SK-N-SH (cell line): ENCODE measurements at regions not wholly inside any gene's neighbourhood (a gene's known extent, or its start where the extent isn't known, plus 50 kb on each side); places are given as distances from the start of the nearest gene placed in this dataset.

ENCODE experiments used
- CTCF ChIA-PET: fragments of 300-600, 350-600 bp; formaldehyde crosslinking; extraction: SDS; loops from one replicate; lab custom pipeline; 2021; lab: Yijun Ruan, JAX
- POLR2A ChIA-PET: fragments of 350-600 bp; sonication (Branson Sonifier 250); formaldehyde crosslinking; extraction: SDS; loops from one replicate; lab custom pipeline; 2020; ENCODE audit warnings: antibody characterized with exemption, inconsistent platforms; lab: Yijun Ruan, JAX
- DNase-seq: peaks from one replicate; pipeline ENCODE4 v3.0.0; 2012
- H2AFZ ChIP-seq: fragments of 200-600 bp; sonication (generic); 2 replicates; pipeline ENCODE4 v1.8.1; 2016; ENCODE audit warnings: antibody characterized with exemption, mild to moderate bottlenecking, low read depth
- H3F3A ChIP-seq: fragments of 200-600 bp; sonication (generic); replicated peaks from 2 replicates; pipeline ENCODE3; 2016; ENCODE audit warnings: antibody characterized with exemption, mild to moderate bottlenecking; ENCODE audit not compliant: insufficient read depth
- H3K27ac ChIP-seq, 2 experiments: fragments of 200-500 bp in 1 of 2; fragments of 200-600 bp in 1 of 2; sonication (Bioruptor generic) in 1 of 2; sonication (generic), shearing (Covaris generic) in 1 of 2; 2 replicates each; pipeline versions ENCODE4 v1.5.1 to v1.6.1; 2014 to 2016; ENCODE audit warnings: low read depth in 2 of 2, inconsistent platforms in 1 of 2, low read length in 1 of 2, mild to moderate bottlenecking in 1 of 2, mixed read lengths in 1 of 2
- H3K27me3 ChIP-seq: fragments of 200-600 bp; sonication (generic), shearing (Covaris generic); 2 replicates; pipeline ENCODE4 v1.6.1; 2016; ENCODE audit warnings: mixed run types; ENCODE audit not compliant: insufficient read depth
- H3K36me3 ChIP-seq, 2 experiments: fragments of 200-500 bp in 1 of 2; fragments of 200-600 bp in 1 of 2; sonication (Bioruptor generic) in 1 of 2; sonication (generic) in 1 of 2; replicated peaks in 1 of 2; 2 replicates each; pipeline versions ENCODE3 to v1.5.1; 2014 to 2016; ENCODE audit warnings: low read length in 1 of 2, mild to moderate bottlenecking in 1 of 2; ENCODE audit not compliant: insufficient read depth in 2 of 2, control insufficient read depth in 1 of 2
- H3K4me1 ChIP-seq, 2 experiments: fragments of 200-500 bp in 1 of 2; fragments of 200-600 bp in 1 of 2; sonication (Bioruptor generic) in 1 of 2; sonication (generic), shearing (Covaris generic) in 1 of 2; 2 replicates each; pipeline versions ENCODE4 v1.5.1 to v1.6.1; 2014 to 2016; ENCODE audit warnings: low read depth in 1 of 2, low read length in 1 of 2, mixed run types in 1 of 2; ENCODE audit not compliant: insufficient read depth in 2 of 2, control insufficient read depth in 1 of 2
- H3K4me2 ChIP-seq: fragments of 200-600 bp; sonication (generic), shearing (Covaris generic); 2 replicates; pipeline ENCODE4 v1.6.1; 2017; ENCODE audit warnings: mixed run types
- H3K4me3 ChIP-seq, 2 experiments: fragments of 200-500 bp in 1 of 2; fragments of 200-600 bp in 1 of 2; sonication (Bioruptor generic) in 1 of 2; sonication (generic), shearing (Covaris generic) in 1 of 2; 2 replicates each; pipeline versions ENCODE4 v1.5.1 to v1.8.1; 2014 to 2016; ENCODE audit warnings: low read depth in 2 of 2, inconsistent platforms in 1 of 2, low read length in 1 of 2, mild to moderate bottlenecking in 1 of 2, mixed read lengths in 1 of 2, moderate library complexity in 1 of 2
- H3K79me2 ChIP-seq: fragments of 200-600 bp; sonication (generic); 2 replicates; pipeline ENCODE4 v1.8.1; 2017; ENCODE audit warnings: mild to moderate bottlenecking; ENCODE audit not compliant: insufficient read depth
- H3K9ac ChIP-seq: fragments of 200-600 bp; sonication (generic); 2 replicates; pipeline ENCODE4 v1.6.1; 2017; ENCODE audit warnings: mixed run types
- H3K9me2 ChIP-seq: fragments of 200-600 bp; sonication (generic); 2 replicates; pipeline ENCODE4 v1.6.1; 2017; ENCODE audit warnings: mixed run types
- H3K9me3 ChIP-seq: fragments of 200-600 bp; sonication (generic); 2 replicates; pipeline ENCODE4 v1.6.1; 2017; ENCODE audit warnings: mixed run types, mild to moderate bottlenecking, moderate library complexity
- H4K20me1 ChIP-seq: fragments of 200-600 bp; sonication (generic); 2 replicates; pipeline ENCODE4 v1.6.1; 2017; ENCODE audit warnings: mild to moderate bottlenecking, mixed run types; ENCODE audit not compliant: insufficient read depth
- FOXJ3 ChIP-seq: sonication (generic); formaldehyde crosslinking; IDR thresholded peaks from 2 replicates; pipeline ENCODE4 v1.5.1; 2020; ENCODE audit warnings: mild to moderate bottlenecking, missing genetic modification reagents
- FOXM1 ChIP-seq: IDR thresholded peaks from 2 replicates; pipeline ENCODE4 v1.4.0; 2012; ENCODE audit warnings: low read depth, mild to moderate bottlenecking
- GABPA ChIP-seq: IDR thresholded peaks from 2 replicates; pipeline ENCODE4 v1.4.0; 2012; ENCODE audit warnings: low read depth, mild to moderate bottlenecking
- IRF3 ChIP-seq: fragments of 150-350 bp; IDR thresholded peaks from 2 replicates; pipeline ENCODE4 v1.6.1; 2016; ENCODE audit warnings: mild to moderate bottlenecking, low read depth, low read length
- MAX ChIP-seq: IDR thresholded peaks from 2 replicates; pipeline ENCODE4 v1.4.0; 2012; ENCODE audit warnings: low read depth
- MXI1 ChIP-seq: IDR thresholded peaks from 2 replicates; pipeline ENCODE4 v1.6.1; 2012; ENCODE audit warnings: mild to moderate bottlenecking, low read depth, low read length, improper control_type of control experiment
- PBX3 ChIP-seq: IDR thresholded peaks from 2 replicates; pipeline ENCODE4; 2012
- RFX5 ChIP-seq: IDR thresholded peaks from 2 replicates; pipeline ENCODE4 v1.6.1; 2012; ENCODE audit warnings: mild to moderate bottlenecking, improper control_type of control experiment, low read length
- RXRA ChIP-seq: IDR thresholded peaks from 2 replicates; pipeline ENCODE4 v1.4.0; 2012; ENCODE audit warnings: low read depth, mild to moderate bottlenecking, borderline replicate concordance
- SIN3A ChIP-seq: IDR thresholded peaks from 2 replicates; pipeline ENCODE4 v1.6.1; 2012; ENCODE audit warnings: low read depth, mild to moderate bottlenecking, low read length, moderate library complexity, borderline replicate concordance
- SMC3 ChIP-seq: IDR thresholded peaks from 2 replicates; pipeline ENCODE4 v1.6.1; 2012; ENCODE audit warnings: low read depth, low read length, improper control_type of control experiment
- TAF1 ChIP-seq: IDR thresholded peaks from 2 replicates; pipeline ENCODE4 v1.6.1; 2012; ENCODE audit warnings: low read depth, mild to moderate bottlenecking, low read length, moderate library complexity, borderline replicate concordance
- USF1 ChIP-seq: IDR thresholded peaks from 2 replicates; pipeline ENCODE4 v1.4.0; 2012; ENCODE audit warnings: low read depth, borderline replicate concordance
- ZBTB33 ChIP-seq: IDR thresholded peaks from 2 replicates; pipeline ENCODE4 v1.4.0; 2012; ENCODE audit warnings: low read depth, borderline replicate concordance
- WGBS: methylation state at CpG from one replicate; pipeline ENCODE4 v1.1.6; 2017; ENCODE audit warnings: low lambda C conversion rate; 5-methylcytosine and 5-hydroxymethylcytosine counted together

GRCh38 chr18:75697493-75697892 lies 270.0 kb upstream of the SMIM21 start:
- Histone ChIP-seq H3K79me2 (no peaks in the 10 kb centered on the region), H3K9me2 (no peaks in the 10 kb centered on the region), H4K20me1 (no peaks in the 10 kb centered on the region), H3K36me3 (no peaks in the 10 kb centered on the region), H3K4me1 (no peaks in the 10 kb centered on the region), H3F3A (no peaks in the 10 kb centered on the region)
- 18% methylated on average over 4 of the region's 4 CpGs for WGBS
- TF ChIP-seq MAX (no peak), FOXM1 (no peak), IRF3 (no peak), FOXJ3 (CRISPR knock-in tag) (no peak), ZBTB33 (no peak), RXRA (no peak), RFX5 (no peak), TAF1 (no peak), PBX3 (no peak), SIN3A (no peak), USF1 (no peak), GABPA (no peak), MXI1 (no peak), SMC3 (no peak)
- TF ChIP-seq, all 33 proteins: peak for 0
- Histone ChIP-seq H3K9ac (no peak overlapping the region), H3K27me3 (no peaks in the 10 kb centered on the region), H3K4me2 (no peak overlapping the region), H3K4me3 (no peak overlapping the region), H2AFZ (no peak overlapping the region), H3K9me3 (no peaks in the 10 kb centered on the region), H3K27ac (no peak overlapping the region)
- no peak for DNase-seq
- CTCF ChIA-PET, result interaction anchor here (0.9 kb wide), 1 partner anchor 30 kb away, joined by 3 read pairs; no protein-coding TSS in a partner anchor
- POLR2A ChIA-PET, result no interaction called here
